Stimulated activated CD4-positive, alpha-beta T cell treated with anti-CD3 and anti-CD28 coated beads, Interleukin-15, amount 100 ng/mL, for 1 hour (primary cell): ENCODE measurements at regions not wholly inside any gene's neighbourhood (a gene's known extent, or its start where the extent isn't known, plus 50 kb on each side); places are given as distances from the start of the nearest gene placed in this dataset.
"Not testable (repeated sequence)": the region's sequence is repeated elsewhere in the genome, so short reads cannot be mapped to it uniquely, and the experiment has no call there.

Experiments
- DNase-seq, 2 donors: peaks; one replicate each; pipeline ENCODE4 v3.0.0-alpha.2; 2020; ENCODE audit warnings: low read depth in 1 of 2, low spot score in 1 of 2

- no peak for DNase-seq
Observed at GRCh38 chr2:38483776-38484501, 106.9 kb upstream of the ATL2 start.

DNA sequence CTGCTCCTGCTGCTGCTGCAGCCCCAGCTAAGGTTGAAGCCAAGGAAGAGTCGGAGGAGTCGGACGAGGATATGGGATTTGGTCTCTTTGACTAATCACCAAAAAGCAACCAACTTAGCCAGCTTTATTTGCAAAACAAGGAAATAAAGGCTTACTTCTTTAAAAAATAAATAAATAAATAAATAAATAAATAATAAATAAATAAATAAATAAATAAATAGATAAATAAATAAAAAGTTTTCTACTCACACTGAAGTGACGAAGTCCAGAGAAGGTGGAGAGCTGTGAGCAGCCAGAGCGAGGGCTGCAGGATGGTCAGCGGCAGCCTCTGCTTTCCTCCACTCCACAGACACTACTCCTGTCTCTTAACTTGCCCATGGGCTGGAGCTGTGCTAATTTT is 105.6 kb upstream of the ATL2 start:
- not testable (repeated sequence) for DNase-seq

DNA sequence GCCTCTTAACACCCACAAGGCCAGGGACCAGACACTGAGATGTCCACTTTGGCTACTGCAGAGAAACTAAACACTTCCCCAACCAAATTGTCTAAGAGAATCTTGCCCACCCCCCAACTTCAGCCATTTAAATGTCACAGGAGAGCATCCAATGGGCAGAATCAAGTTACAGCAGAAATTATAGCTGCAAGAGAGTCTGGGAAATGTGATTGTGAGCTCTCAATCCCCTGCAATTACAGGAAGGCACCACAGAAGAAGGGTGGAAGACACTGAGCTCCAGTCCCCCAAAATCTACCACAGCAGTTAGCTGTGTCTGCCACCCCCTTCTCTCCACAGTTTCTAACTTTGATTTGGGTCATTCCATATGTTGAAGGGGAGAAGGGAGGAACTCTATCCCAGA is 103.5 kb upstream of the ATL2 start:
- no peak for DNase-seq

DNA sequence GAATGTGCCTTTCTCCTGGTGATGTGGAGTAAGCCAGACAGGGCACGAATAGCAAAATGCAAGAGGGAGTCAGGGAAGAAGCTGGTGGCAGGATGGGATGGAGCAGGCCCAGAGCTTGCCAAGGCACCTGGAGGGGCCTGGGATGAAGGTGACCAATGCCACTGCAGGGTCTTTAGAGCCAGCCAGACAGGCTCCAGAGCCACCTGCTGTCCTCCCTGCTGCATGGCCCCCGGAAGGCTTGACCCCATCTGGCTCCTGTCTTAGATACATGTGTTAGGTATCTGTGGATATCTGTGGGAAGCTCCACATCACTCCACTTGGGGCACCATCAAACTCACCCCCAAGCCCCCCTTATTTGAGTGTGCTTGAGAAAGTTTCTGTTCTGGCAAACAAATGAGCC is 99.9 kb upstream of the ATL2 start:
- no peak for DNase-seq

- no peak for DNase-seq
Observed at GRCh38 chr2:38475567-38475881, 98.5 kb upstream of the ATL2 start.

DNA sequence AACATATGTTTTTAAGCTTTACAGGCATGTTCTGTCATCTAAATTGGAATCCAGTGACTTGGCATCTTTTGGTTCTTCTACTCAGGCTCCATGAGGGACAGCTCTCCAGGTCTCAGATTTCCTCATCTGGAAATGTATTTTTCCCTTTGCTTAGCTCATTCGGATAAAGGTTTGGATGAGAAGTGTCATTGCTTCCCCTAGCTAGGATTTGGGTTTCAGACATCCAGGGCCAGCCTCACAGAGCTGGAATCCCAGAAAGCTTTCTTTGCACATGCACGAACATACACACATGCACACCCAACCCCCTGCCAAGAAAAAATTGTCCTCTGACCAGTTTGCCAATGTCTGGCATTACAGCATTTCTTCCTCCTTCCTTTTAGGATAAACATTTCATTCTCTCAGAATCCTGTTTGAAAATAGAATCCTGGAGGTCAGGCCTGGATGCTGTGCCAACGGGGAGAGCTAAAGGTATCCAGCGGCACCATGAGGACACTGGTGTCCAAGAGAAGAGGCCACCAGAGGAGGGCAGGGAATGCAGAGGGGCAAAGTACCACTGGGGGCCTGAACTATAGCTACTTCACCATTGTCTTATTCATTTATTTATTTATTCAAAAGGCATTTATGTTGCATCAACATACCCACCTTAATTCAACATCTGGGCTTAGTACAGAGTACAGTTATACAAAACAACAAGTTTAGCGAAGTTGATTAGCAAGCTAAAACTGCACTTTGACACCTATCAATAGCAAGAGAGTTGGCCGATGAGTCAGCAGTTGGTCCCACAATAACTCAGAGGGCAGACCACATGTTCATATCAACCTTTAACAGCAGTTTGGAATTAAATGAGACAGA is 97.9 kb upstream of the ATL2 start:
- no peak for DNase-seq

- DNase-seq: no peak
Observed at GRCh38 chr2:38474021-38474456, 97.0 kb upstream of the ATL2 start.

DNA sequence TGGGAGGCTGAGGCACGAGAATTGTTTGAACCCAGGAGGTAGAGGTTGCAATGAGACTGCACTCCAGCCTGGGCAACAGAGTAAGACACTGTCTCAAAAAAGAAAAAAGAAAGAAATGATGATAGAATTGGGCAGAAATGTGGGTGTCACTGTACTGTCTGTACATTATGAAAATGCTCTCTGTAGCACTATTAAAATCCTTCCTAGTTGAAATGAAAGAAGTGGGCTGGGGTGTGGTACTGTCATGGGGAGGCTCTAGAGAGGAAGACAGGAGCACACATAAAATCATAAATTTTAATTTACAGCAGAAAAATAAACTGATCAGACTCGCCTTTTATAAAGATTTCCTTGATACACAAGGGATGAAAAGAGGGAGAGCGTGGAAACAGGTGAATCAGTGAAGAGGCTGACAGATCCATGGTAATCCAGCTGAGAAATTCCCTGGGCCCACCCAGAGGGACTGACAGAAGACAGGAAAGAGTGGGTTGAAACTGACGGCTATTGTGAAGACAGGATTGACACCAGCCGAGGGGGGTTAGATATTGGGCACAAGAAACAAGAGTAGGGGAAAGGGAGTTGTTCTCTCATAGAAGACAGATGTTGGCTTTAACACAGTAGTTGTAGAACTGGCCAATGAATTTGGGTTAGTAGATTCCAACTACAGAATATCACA is 96.4 kb upstream of the ATL2 start:
- no peak for DNase-seq

- DNase-seq: no peak
Observed at GRCh38 chr2:38470115-38470514, 93.0 kb upstream of the ATL2 start.

GRCh38 chr2:38467768-38468455 is 90.8 kb upstream of the ATL2 start:
- no peak for DNase-seq

DNA sequence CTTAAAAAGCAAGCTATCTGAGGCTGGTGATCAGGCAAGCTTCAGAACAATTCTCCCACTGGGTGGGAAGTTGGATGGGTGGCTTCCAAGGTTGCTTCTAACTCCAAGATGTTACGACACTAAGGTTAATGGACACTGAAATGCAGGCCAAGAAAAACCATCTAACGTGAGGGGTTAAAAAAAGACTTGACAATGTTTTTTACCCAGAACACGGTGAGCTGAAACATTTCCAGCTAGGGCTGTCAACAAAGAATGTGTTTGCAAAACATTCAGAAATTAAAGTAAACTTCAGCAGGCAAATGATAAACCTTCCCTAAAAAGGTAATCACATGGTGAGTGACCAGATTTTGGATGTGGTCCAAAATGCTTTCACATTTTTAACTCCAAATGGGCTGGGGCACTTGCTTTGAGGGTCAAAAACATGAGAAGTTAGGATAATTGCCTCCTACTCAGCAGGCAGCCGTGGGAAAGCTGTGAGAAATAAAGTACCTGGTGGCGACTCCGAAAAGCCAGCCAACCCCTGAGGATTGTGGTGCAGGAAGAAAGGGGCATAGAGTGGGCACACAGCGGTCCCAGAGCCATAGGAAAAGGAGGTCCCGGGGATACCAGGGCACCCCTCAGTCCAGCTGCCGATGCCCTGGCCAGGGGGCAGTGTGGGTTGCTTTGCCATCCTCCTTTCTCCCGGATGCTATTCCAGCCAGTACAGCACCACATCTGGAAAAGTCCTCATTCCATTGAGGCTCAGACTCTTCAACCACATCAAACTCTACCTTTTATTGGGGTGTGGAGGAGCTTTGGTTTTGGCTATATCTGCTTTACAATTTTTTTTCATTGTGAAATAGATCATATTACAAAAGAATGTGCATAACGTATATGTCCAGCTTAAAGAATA is 90.0 kb upstream of the ATL2 start:
- DNase-seq: no peak

DNA sequence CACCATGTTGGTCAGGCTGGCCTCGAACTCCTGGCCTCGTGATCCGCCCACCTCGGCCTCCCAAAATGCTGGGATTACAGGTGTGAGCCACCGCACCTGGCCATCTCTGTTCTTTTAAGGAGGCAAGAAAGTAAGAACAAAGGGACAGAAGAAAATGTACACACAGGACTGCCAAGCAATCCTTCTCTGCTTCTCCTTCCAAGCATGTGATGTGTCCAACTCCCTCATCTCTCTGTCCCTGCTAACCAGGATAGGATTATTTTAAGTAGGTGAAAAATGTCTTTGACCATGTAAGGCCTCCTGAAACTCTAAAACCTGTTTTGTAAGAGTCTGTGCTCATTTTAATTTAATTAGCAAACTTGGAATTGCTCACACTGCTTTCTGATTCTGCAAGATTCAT is 89.3 kb upstream of the ATL2 start:
- DNase-seq: no peak

DNA sequence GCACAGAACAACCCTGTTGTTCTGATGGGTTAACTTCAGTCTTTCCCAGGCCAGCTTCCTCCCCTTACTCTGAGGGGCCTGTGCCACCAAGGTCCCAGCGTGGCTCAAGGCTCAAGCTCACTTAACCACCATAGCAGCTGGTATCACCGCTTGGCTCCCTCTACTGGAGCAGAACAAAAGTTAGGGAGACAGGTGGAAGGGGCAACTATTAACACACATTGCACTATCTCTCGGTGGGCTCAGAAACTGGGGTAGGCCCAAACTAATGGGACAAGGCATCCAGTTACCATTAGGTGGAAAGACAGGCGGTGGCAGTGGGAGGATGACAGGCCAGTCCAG is 88.7 kb upstream of the ATL2 start:
- no peak for DNase-seq

DNA sequence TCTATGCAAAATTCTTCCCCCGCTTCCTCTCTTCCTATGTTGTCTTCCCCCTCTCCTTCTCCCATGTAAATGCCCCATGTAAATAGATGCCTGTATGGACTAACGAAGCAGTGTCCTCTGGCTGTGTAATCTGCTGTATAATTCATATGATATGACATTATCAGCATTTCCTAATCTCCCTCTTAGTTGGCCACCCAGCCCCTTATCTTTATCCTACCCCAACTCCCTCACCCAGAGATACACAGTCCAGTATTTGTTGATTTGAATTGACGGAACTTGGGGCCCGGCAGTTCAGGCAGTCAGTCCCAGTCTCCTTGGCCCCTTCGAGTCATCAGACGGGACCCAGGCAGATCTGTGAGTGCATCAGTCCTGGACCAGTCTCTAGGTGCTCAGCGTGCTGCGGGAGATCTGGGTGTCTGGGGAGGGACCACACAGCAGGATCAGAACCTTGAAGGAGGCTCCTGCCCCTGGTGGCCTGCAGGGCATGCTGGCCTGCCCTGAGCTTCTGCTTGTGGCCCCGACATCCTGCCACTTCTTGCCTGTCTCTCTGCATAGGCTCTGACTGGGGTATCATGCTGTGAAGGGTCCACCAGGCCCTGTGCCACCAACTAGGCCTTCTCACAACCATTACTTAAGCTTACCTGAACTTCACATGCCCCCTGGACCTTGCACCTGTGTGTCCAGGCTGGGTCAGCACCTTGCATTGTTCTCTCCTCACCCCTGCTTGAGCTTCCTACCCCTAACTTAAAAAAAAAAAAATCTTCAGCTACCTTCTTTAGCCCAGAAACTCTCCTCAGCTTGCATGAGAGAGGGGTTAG is 88.1 kb upstream of the ATL2 start:
- DNase-seq: no peak

GRCh38 chr2:38463752-38464151 is 86.7 kb upstream of the ATL2 start:
- DNase-seq: no peak

- no peak for DNase-seq
Observed at GRCh38 chr2:38462121-38462661, 85.1 kb upstream of the ATL2 start.

DNA sequence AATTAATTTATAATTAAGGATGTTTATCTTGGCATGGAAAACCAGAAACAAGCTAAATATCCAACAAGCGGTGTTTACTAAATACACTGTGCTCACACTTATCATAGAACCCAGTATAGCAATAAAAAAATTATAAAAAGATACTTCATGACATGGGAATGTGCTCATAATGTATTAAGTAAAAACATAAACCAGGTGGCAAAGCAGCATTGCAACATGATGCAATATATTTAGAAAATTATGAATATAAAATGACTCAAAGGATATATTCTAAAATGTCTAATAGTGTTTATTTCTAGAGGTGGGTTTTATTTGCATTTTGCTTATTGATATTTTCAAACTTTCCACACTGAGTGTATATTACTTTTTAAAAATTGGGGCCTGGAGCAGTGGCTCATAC is 84.4 kb upstream of the ATL2 start:
- DNase-seq: no peak

DNA sequence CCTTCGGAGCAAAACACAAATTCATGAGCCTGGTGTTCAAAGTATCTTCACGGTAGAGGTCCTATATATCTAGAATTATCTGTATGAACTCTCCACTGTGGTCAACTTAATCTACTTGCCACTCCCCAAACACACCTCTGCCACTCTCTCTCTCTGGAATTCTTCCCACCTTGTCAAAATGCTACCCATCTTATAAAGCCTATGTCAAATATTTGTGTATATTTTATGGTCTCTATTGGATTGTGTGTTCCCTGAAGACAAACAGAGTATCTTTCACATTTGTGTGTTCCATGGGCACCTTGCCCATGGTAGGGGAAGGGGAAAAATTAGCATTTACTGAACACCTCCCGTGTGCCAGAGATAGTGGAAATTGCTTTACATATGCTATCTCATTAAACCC is 83.2 kb upstream of the ATL2 start:
- no peak for DNase-seq

DNA sequence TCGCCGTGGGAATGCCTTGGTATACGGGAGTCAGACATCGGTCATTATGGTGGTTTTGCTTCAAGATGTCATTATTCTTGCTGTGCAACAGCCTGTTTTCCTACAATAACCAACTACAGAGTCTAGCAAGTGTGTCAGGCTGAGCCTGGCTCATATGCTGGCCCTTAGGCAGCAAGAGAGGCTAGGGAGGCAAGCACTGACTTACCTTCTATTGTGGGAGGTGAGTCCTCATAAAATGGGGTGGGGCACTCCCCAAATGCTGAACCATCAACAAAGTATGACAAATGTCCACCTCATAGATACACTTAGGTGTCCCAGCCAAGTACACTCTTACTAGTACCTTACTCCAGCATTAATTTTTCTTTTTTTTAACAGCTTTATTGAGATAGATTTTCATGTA is 77.0 kb upstream of the ATL2 start:
- DNase-seq: no peak

- not testable (repeated sequence) for DNase-seq
Observed at GRCh38 chr2:38451778-38452177, 74.7 kb upstream of the ATL2 start.
